Type B pancreatic cell (in vitro differentiated cells): ENCODE measurements at regions not wholly inside any gene's neighbourhood (a gene's known extent, or its start where the extent isn't known, plus 50 kb on each side); places are given as distances from the start of the nearest gene placed in this dataset.

Experiments
- DNase-seq: peaks from one replicate; pipeline ENCODE4 v3.0.0; 2021; ENCODE audit warnings: mixed read lengths; ENCODE audit not compliant: unreplicated experiment; ENCODE audit errors: extremely low spot score
- H3K27ac Mint-ChIP-seq: 2 replicates; pipeline ENCODE4 v1.8.0; 2021; ENCODE audit warnings: mild to moderate bottlenecking, mixed read lengths
- H3K27me3 Mint-ChIP-seq: 2 replicates; pipeline ENCODE4 v1.8.0; 2021; ENCODE audit warnings: mixed read lengths
- H3K36me3 Mint-ChIP-seq: 2 replicates; pipeline ENCODE4 v1.8.0; 2021; ENCODE audit warnings: mixed read lengths
- H3K4me1 Mint-ChIP-seq: one replicate; pipeline ENCODE4 v1.8.0; 2021; ENCODE audit warnings: mixed read lengths; ENCODE audit not compliant: unreplicated experiment
- H3K4me3 Mint-ChIP-seq: 2 replicates; pipeline ENCODE4 v1.8.0; 2021; ENCODE audit warnings: mild to moderate bottlenecking, mixed read lengths
- H3K9me3 Mint-ChIP-seq: 2 replicates; pipeline ENCODE4 v1.8.0; 2021; ENCODE audit warnings: mixed read lengths
- TF ChIP-seq, protein P1 (sequence below): fragments of 200-600 bp; sonication (generic); conservative IDR thresholded peaks from 2 replicates; pipeline ENCODE4 v1.5.0; 2021; ENCODE audit warnings: antibody characterized with exemption, mild to moderate bottlenecking

GRCh38 chr19:29429021-29429420 is 96.8 kb upstream of the VSTM2B start:
- DNase-seq = no peak
- H3K27ac Mint-ChIP-seq = no peak overlapping the region
- no peak overlapping the region for H3K4me3 Mint-ChIP-seq
- no peaks in the 10 kb centered on the region for H3K36me3 Mint-ChIP-seq
- H3K27me3 Mint-ChIP-seq = peaks cover 28% of the 10 kb centered on the region
- no peaks in the 10 kb centered on the region for H3K4me1 Mint-ChIP-seq
- H3K9me3 Mint-ChIP-seq = no peaks in the 10 kb centered on the region
- TF ChIP-seq, protein P1, sequence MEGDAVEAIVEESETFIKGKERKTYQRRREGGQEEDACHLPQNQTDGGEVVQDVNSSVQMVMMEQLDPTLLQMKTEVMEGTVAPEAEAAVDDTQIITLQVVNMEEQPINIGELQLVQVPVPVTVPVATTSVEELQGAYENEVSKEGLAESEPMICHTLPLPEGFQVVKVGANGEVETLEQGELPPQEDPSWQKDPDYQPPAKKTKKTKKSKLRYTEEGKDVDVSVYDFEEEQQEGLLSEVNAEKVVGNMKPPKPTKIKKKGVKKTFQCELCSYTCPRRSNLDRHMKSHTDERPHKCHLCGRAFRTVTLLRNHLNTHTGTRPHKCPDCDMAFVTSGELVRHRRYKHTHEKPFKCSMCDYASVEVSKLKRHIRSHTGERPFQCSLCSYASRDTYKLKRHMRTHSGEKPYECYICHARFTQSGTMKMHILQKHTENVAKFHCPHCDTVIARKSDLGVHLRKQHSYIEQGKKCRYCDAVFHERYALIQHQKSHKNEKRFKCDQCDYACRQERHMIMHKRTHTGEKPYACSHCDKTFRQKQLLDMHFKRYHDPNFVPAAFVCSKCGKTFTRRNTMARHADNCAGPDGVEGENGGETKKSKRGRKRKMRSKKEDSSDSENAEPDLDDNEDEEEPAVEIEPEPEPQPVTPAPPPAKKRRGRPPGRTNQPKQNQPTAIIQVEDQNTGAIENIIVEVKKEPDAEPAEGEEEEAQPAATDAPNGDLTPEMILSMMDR = no peak

DNA sequence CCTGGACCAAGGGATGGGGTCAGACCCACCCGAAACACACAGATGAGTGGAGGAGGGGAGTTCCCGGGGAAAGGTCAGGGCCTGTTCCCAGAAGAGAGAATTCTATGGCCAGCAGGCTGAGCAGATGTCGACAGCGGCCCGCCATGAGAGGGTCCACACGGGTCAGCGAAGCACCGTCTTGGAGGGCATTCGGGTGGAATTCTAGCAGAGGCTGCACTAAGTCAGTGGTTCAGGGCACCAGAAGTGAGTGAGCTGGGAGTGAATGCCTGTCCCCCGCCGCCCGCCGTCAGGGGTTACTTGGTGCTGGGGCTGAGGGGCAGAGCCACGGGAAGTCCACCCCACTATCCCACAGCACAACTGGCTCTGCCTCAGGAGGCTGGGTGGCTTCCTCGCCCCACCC is 96.2 kb upstream of the VSTM2B start:
- H3K27me3 Mint-ChIP-seq = peaks cover 27% of the 10 kb centered on the region
- no peaks in the 10 kb centered on the region for H3K4me1 Mint-ChIP-seq
- no peaks in the 10 kb centered on the region for H3K9me3 Mint-ChIP-seq
- no peak overlapping the region for H3K4me3 Mint-ChIP-seq
- no peak overlapping the region for H3K27ac Mint-ChIP-seq
- TF ChIP-seq, protein P1 = no peak
- H3K36me3 Mint-ChIP-seq = no peaks in the 10 kb centered on the region
- no peak for DNase-seq

DNA sequence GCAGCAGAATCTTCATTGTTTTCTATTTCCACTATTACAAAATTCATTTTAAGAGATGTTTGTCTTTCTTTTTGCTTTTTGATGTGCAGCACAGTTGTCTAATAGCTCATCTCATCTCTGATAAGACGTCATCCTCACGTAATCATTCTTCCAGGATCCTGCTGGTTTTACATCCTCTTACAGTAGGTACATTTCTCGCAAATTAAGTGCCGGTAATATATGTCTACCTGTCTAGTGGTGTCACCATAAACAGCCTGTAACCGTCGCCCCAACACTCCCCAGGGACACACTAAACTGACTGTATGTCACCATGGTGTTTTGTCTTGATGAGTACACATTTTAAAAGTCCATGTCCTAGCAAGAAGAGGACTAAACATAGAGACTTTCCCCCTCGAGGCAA is 94.5 kb upstream of the VSTM2B start:
- H3K4me3 Mint-ChIP-seq = no peak overlapping the region
- DNase-seq = no peak
- no peaks in the 10 kb centered on the region for H3K9me3 Mint-ChIP-seq
- no peaks in the 10 kb centered on the region for H3K36me3 Mint-ChIP-seq
- TF ChIP-seq, protein P1 = no peak
- no peak overlapping the region for H3K27ac Mint-ChIP-seq
- no peaks in the 10 kb centered on the region for H3K4me1 Mint-ChIP-seq
- H3K27me3 Mint-ChIP-seq = peaks cover 25% of the 10 kb centered on the region

DNA sequence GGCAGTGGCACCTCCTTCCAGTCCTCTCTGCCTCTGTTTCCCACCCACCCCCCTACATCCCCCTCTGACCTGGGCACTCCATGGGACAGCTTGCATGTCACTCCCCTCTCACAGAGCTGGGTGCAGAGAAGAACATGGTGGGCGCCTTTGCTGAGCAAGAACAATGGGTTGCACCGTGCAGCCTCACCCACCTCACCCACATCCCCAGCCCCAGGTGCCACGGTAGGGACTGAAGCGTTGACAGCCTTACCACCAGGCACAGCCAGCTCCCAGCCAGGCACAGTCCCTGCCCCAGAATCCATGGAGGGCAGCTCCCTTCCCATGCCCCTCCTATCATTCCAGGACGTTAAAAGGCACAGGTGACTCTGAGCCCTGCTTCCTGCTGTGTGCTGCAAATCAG is 93.1 kb upstream of the VSTM2B start:
- Mint-ChIP-seq H3K27ac (no peak overlapping the region), H3K9me3 (no peaks in the 10 kb centered on the region), H3K4me3 (no peak overlapping the region), H3K4me1 (no peaks in the 10 kb centered on the region), H3K36me3 (no peaks in the 10 kb centered on the region), H3K27me3 (peaks cover 27% of the 10 kb centered on the region)
- no peak for DNase-seq
- TF ChIP-seq, protein P1 = no peak

DNA sequence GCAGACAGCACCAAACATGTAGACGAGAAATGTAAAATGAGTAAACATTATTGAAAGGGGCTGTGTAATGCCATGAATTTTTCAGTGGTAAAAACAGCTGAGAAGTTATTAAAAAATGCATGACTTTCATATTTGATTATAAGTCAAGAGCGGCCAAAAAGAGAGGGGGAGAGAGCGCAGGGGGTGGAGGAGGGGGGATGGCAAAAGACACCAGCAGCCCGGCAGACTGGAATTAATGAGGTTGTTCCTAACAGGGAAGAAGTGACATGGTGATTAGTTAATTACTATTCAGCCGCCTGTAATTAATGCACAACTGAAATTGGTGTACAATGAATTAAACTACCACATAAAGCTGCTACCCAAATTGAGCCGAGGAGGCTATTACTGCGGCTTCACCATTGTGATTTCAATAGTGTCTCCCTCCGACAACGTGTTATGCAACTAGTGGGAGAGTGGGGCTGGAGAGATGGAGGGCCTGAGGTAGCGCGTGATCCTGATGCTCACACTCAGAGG is 89.1 kb upstream of the VSTM2B start:
- TF ChIP-seq, protein P1 = no peak
- Mint-ChIP-seq H3K9me3 (no peaks in the 10 kb centered on the region), H3K4me1 (no peaks in the 10 kb centered on the region), H3K36me3 (no peaks in the 10 kb centered on the region), H3K27ac (no peak overlapping the region), H3K27me3 (peaks cover 30% of the 10 kb centered on the region), H3K4me3 (no peak overlapping the region)
- DNase-seq = no peak

GRCh38 chr19:29439021-29439420 is 86.8 kb upstream of the VSTM2B start:
- Mint-ChIP-seq H3K27ac (no peak overlapping the region), H3K9me3 (no peaks in the 10 kb centered on the region), H3K27me3 (peaks cover 30% of the 10 kb centered on the region), H3K4me1 (no peaks in the 10 kb centered on the region), H3K36me3 (no peaks in the 10 kb centered on the region), H3K4me3 (no peak overlapping the region)
- TF ChIP-seq, protein P1 = no peak
- no peak for DNase-seq
